ENCODE measurements at regions not wholly inside any gene's neighbourhood (a gene's known extent, or its start where the extent isn't known, plus 50 kb on each side); places are given as distances from the start of the nearest gene placed in this dataset.
"Not testable (repeated sequence)": the region's sequence is repeated elsewhere in the genome, so short reads cannot be mapped to it uniquely, and the experiment has no call there.

DNA sequence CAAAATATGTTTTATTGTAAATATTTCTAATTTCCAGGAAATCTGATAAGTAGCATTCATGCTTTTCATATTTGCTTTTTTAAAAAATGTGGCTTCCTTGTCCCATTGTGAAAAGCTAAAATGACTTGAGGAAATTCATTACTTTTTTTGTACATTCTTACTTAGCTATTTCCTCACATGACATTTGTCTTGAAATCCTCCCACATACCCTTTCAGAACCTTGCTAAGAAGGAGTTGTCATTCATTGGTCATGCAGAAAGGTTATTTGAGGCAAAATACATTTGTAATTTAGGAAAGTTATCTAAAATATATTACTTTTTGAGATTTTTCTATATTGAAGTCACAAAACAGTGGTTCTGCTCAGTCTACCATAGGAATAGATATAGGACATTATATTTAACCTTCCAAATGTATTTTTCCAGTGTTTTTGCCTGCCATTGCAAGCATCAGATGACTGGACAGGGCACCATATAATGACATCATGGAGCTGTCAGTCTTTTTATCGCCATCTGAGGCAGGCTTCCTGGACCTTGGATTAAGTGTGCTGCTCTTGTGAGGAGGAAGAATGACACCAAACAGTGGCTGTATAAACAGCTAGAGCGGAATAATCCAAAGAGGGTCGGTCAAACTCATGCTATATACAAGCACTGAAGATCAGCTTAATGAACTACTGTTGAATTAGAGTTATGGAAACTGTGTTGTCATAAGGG is 109.4 kb upstream of the HCRTR2 start:
- no peak for DNase-seq

DNA sequence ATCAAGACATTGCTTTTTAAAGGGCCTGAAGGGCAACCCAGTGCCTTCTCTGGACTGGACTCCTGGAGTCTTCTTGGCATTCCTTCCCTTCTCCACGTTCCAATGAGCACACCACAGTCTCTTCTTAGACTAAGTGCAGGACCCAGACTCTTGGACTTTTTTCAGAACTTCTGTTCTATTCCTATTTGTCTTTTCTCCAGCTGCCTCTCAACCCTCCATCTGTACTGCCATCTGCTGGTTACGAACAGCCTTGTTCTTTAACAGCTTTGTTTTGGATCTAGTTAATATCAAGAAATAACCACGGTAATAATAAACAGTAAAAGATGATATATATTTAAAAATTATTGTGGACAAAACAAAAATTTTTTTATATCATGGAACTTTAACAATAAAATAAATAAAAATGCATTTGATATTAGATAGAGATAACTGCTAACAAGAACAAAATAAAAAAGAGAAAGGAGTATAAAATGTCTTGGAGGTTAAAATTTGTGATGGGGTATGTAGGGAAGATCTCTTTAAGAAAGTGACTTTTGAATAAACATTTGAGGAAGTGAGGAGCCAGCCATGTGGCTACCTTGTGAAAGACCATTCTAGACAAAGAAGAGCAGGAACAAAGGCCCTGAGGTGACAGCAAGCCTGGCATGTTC is 105.1 kb upstream of the HCRTR2 start:
- DNase-seq = peak; percentile 55

DNA sequence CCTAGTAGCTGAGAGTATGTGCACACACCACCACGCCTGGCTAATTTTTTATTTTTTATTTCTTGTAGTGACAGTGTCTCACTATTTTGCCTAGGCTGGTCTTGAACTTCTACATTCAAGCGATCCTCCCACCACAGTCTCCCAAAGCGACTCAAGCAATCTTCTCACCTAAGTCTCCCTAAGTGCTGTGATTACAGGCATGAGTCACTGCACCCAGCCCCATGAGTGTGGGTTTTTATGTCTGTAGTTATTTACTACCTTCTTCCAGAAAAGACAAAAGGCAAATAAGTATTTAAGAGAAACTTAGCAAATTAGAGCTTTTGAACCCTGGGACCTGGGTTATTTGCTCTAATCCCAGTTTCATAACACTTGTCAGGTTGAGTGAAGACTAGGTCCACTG is 92.3 kb upstream of the HCRTR2 start:
- peak; percentile 73 for DNase-seq

DNA sequence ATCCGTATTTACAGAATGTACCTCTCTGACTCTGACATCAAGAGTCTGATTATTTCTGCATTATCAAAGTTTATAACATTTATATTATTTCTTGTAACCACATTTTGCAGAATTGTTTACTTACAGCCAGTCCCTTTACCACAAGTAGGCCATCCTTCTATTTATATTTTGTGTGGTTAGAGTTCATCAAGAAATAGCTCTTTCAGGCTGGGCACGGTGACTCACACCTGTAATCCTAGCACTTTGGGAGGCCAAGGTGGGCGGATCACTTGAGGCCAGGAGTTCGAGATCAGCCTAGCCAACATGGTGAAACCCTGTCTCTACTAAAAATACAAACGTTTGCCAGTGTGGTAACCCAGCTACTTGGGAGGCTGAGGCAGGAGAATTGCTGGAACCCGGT is 86.3 kb upstream of the HCRTR2 start:
- DNase-seq = not testable (repeated sequence)

DNA sequence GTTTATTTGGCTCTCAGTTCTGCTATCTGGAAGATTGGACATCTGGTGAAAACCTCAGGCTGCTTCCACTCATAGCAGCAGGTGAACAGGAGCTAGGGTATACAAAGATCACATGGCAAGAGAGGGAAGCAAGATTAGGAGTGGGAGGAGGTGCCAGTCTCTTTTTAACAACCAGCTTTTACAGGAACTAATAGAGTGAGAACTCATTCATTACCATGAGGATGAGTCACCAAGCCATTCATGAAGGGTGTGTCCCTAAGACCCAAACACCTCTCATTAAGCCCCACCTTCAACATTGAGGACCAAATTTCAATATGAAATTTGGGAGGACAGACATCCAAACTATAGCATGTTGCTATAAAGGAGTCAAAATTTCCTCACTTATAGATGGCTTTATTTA is 85.4 kb upstream of the HCRTR2 start:
- no peak for DNase-seq

DNA sequence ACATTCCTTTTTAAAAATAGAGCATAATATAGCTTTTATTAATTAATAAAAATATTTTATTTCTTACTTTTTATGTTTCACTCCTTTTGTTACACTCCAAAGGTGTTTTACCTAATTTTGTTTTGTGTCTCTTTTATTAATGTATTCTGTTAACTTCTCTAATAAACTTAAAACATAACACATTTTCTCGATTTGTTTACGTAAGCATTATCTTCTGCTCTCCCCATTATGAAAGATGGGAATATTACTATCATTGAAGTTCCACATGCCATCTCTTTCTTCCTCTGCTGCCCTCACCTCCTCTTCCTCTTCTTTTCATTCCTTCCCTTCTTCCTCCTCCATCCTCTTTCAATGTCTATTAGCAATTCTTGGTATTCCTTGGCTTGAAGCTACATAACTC is 85.0 kb upstream of the HCRTR2 start:
- no peak for DNase-seq

DNA sequence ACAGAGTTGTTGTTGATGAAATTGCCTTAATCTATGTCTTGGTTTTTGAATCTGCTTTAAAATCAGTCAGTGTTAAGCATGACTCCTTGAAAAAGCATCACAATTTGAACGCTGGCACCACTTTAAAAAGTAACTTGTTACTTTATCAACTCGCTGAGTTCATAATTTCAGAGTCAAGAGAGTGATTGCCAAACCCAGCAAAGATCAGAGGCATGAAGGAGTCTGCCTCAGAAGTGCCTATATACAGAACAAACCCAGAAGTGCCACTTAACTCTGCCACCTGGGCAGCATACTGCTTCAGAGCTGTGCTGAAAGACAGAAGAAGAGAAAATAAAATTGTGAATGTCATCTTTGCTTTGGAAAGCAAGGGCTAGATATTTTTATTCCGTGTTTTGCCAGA is 73.6 kb upstream of the HCRTR2 start:
- DNase-seq = no peak

GRCh38 chr6:55101157-55101556 is 73.2 kb upstream of the HCRTR2 start:
- no peak for DNase-seq

DNA sequence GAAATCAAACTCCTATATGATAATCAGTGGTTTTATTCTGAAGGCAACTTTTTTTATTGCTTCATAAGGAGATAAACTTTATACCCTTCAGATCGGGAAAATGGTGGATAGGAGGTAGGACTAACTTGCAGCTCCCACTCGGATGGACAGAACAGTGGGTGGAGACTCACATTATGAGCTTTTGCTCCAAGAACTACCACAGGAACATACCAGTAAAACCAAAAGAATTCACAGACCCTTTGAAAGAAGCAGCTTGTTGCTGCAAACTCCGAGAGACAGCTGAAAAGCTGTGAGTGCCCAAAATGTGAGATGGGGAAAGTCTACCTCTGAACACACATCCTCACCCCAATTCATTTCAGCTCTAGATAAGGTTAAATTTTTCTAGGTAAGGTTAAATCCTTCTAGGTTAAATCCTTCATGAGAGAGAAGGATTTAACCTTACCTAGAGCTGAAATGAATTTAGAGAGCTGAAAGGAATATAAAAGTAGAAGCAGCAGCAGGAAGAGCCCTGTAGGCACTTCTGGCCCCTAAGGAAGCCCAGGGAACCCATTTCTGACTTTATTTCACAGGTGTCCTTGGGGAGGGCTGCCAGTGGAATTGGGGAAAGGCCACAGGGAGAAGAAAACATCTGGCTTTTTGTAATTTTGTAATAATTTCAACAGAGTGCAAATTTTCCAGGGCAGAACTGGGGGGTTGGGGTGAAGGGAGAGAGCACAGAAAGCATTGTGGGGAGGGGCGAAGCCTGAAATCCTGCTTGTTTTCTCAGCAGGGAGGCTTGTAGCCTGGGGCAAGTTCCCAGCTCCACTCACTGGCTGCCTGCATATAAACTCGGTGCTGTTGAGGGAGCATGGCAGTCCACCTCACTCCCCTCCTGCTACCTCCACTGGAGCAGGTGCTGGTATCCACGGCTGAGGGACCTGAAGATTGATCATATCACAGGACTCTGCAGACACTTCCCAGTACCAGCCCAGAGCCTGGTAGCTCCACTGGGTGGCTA is 65.9 kb upstream of the HCRTR2 start:
- peak; percentile 87 for DNase-seq

DNA sequence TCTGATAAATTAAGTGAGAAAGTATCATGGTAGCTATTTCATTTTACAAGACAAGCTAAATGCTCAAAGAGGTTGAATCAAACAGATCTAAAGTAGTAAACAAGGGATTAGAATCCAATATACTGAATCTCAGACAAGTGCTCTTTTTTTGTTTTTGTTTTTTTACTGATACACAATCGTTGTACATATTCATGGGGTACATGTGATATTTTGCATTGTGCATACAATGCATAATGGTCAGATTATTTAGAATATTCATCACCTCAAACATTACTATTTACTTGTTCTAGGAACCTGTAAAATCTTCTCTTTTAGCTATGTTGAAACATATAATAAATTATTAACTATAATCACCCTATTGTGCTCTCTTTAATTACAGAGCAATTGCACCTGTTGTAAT is 57.0 kb upstream of the HCRTR2 start:
- DNase-seq = no peak

- DNase-seq = not testable (repeated sequence)
Observed at GRCh38 chr6:55124241-55124640, 50.1 kb upstream of the HCRTR2 start.
